GM12878 (cell line): ENCODE measurements at regions not wholly inside any gene's neighbourhood (a gene's known extent, or its start where the extent isn't known, plus 50 kb on each side); places are given as distances from the start of the nearest gene placed in this dataset.

Experiments used
- ATAC-seq: fragments of 200-7000 bp; cut with Tn5 transposase; 3 replicates; pipeline ENCODE4 v1.9.1; 2020; ENCODE audit warnings: mild to moderate bottlenecking, moderate library complexity
- BruUV-seq: library from RNA; stranded (reverse); fragments of 400-500 nt; replicated peaks from 2 replicates; lab custom pipeline; 2021; lab: Mats Ljungman, UMichigan
- CTCF ChIA-PET: fragments of 300-600 bp; sonication (Branson Sonifier 250); formaldehyde crosslinking; extraction: SDS; loops from one replicate; lab custom pipeline; 2021; ENCODE audit warnings: inconsistent platforms; lab: Yijun Ruan, JAX
- POLR2A ChIA-PET: fragments of 350-600 bp; formaldehyde crosslinking; extraction: SDS; loops from one replicate; lab custom pipeline; 2021; ENCODE audit warnings: inconsistent platforms; lab: Charles Lee
- RAD21 ChIA-PET: fragments of 300-600 bp; sonication (Branson Sonifier 250); formaldehyde crosslinking; loops from one replicate; lab custom pipeline; 2023; ENCODE audit warnings: antibody characterized with exemption; ENCODE audit not compliant: unreplicated experiment; lab: Charles Lee
- SMC1A ChIA-PET: fragments of 300-600 bp; sonication (Branson Sonifier 250); formaldehyde crosslinking; loops from one replicate; lab custom pipeline; 2023; ENCODE audit not compliant: unreplicated experiment, uncharacterized antibody; lab: Charles Lee
- DNase-seq: peaks from one replicate; pipeline ENCODE4 v3.0.0-alpha.2; 2011; ENCODE audit warnings: low read depth, low spot score
- FAIRE-seq: peaks from 3 replicates; lab custom pipeline; 2011; peaks lifted over from hg19 to GRCh38; lab: Jason Lieb, UNC
- H2AFZ ChIP-seq: 2 replicates; pipeline ENCODE4 v1.6.0; 2011; ENCODE audit warnings: low read depth, low read length, control low read depth; ENCODE audit not compliant: control insufficient read depth
- H3K27ac ChIP-seq: 2 replicates; pipeline ENCODE4 v1.5.1; 2011; ENCODE audit warnings: control low read depth; ENCODE audit not compliant: control insufficient read depth, insufficient read depth
- H3K27me3 ChIP-seq, 2 experiments: replicated peaks in 1 of 2; 2 replicates each; pipeline versions ENCODE4 v1.6.0 to v1.6.1; 2011; ENCODE audit warnings: low read length in 1 of 2; ENCODE audit not compliant: control insufficient read depth in 2 of 2, insufficient read depth in 2 of 2
- H3K36me3 ChIP-seq, 2 experiments: 2 replicates each; pipeline ENCODE4 v1.5.1; 2011; ENCODE audit warnings: low read length in 1 of 2; ENCODE audit not compliant: control insufficient read depth in 2 of 2, insufficient read depth in 2 of 2
- H3K4me1 ChIP-seq: 2 replicates; pipeline ENCODE4 v1.6.1; 2011; ENCODE audit warnings: mild to moderate bottlenecking, low read length, moderate library complexity, mixed read lengths; ENCODE audit not compliant: control insufficient read depth, insufficient read depth
- H3K4me2 ChIP-seq: 2 replicates; pipeline ENCODE4 v1.6.0; 2011; ENCODE audit warnings: control low read depth; ENCODE audit not compliant: control insufficient read depth, insufficient read depth
- H3K4me3 ChIP-seq: fragments of 200-600 bp; sonication (generic); 2 replicates; pipeline ENCODE4 v1.5.1; 2016
- H3K79me2 ChIP-seq: 2 replicates; pipeline ENCODE4 v1.6.0; 2011; ENCODE audit warnings: low read length; ENCODE audit not compliant: control insufficient read depth, insufficient read depth
- H3K9ac ChIP-seq: 2 replicates; pipeline ENCODE4 v1.8.0; 2011; ENCODE audit warnings: low read length, control low read depth, mixed read lengths; ENCODE audit not compliant: control insufficient read depth, insufficient read depth
- H3K9me3 ChIP-seq: replicated peaks from 3 replicates; pipeline ENCODE4 v1.5.1; 2011; ENCODE audit warnings: mild to moderate bottlenecking, low read length; ENCODE audit not compliant: control insufficient read depth, insufficient read depth
- H4K20me1 ChIP-seq: 2 replicates; pipeline ENCODE4 v1.6.0; 2011; ENCODE audit not compliant: control insufficient read depth, insufficient read depth
- EED ChIP-seq: sonication (generic); IDR thresholded peaks from 2 replicates; pipeline ENCODE4 v1.6.1; 2016; ENCODE audit warnings: antibody characterized with exemption, low read depth
- ZNF24 ChIP-seq: fragments of 450-650 bp; IDR thresholded peaks from 2 replicates; pipeline ENCODE4 v1.6.1; 2017; ENCODE audit warnings: antibody characterized with exemption, mild to moderate bottlenecking
- in situ Hi-C: fragments of 300-500 bp; cut with MboI; formaldehyde crosslinking; loops from 9 replicates; pipeline ENCODE4 v1.14.3; 2018; ENCODE audit warnings: mixed read lengths
- intact Hi-C: fragments of 100-400 bp; cut with micrococcal nuclease; formaldehyde crosslinking; loops from one replicate; pipeline ENCODE4 v1.14.2; 2022; ENCODE audit not compliant: unreplicated experiment
- TF ChIP-seq, protein P1 (sequence below): fragments of 450-650 bp; IDR thresholded peaks from 2 replicates; pipeline ENCODE4 v1.6.1; 2016; ENCODE audit warnings: mild to moderate bottlenecking
- TF ChIP-seq, protein P2 (sequence below): IDR thresholded peaks from 2 replicates; pipeline ENCODE4 v1.6.1; 2012; ENCODE audit warnings: mild to moderate bottlenecking, low read depth, low read length
- TF ChIP-seq, protein P3 (sequence below): fragments of 450-650 bp; conservative IDR thresholded peaks from 2 replicates; pipeline ENCODE4 v1.6.1; 2017; ENCODE audit warnings: mild to moderate bottlenecking, moderate library complexity
- TF ChIP-seq, protein P4 (sequence below): fragments of 450-650 bp; IDR thresholded peaks from 2 replicates; pipeline ENCODE4 v1.6.1; 2017; ENCODE audit warnings: mild to moderate bottlenecking, moderate library complexity

DNA sequence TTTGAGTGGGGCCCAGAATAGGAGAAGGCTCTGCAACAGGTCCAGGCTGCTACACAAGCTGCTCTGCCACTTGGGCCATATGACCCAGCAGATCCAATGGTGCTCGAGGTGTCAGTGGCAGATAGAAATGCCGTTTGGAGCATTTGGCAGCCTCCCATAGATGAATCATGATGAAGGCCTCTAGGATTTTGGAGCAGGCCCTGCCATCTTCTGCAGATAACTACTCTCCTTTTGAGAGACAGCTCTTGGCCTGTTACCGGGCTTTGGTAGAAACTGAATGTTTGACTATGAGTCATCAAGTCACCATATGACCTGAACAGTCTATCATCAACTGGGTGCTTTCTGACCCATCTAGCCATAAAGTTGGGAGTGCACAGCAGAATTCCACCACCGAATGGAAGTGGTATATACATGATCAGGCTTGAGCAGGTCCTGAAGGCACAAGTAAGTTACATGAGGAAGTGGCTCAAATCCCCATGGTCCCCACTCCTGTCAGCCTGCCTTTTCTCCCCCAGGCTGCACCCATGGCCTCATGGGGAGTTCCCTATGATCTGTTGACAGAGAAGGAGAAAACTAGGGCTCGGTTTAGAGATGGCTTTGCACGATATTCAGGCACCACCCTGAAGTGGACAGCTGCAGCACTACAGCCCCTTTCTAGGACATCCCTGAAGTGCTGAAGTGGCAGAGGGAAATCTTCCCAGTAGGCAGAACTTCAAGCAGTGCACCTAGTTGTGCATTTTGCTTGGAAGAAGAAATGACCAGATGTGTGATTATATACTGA lies 971.4 kb downstream of the MCTP2 start (continued):
- TF ChIP-seq, protein P1, sequence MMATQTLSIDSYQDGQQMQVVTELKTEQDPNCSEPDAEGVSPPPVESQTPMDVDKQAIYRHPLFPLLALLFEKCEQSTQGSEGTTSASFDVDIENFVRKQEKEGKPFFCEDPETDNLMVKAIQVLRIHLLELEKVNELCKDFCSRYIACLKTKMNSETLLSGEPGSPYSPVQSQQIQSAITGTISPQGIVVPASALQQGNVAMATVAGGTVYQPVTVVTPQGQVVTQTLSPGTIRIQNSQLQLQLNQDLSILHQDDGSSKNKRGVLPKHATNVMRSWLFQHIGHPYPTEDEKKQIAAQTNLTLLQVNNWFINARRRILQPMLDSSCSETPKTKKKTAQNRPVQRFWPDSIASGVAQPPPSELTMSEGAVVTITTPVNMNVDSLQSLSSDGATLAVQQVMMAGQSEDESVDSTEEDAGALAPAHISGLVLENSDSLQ = peak; percentile 36

DNA sequence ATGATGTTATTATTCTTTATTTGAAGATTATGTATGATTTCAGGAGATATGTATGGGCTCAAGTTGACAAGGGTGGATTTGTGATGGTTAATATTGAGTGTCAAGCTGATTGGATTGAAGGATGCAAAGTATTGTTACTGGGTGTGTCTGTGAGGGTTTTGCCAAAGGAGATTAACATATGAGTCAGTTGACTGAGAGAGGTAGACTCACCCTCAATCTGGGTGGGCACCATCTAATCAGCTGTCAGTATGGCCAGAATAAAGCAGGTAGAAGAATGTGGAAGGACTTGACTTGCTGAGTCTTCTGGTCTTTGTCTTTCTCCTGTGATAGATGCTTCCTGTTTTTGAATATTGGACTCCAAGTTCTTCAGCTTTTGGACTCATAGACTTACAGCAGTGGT lies 973.7 kb downstream of the MCTP2 start:
- ChIA-PET CTCF (no interaction called here), POLR2A (no interaction called here), SMC1A (no interaction called here), RAD21 (no interaction called here)
- Histone ChIP-seq H3K4me2 (no peak overlapping the region), H4K20me1 (no peaks in the 10 kb centered on the region), H3K27me3 (no peaks in the 10 kb centered on the region), H3K4me1 (no peaks in the 10 kb centered on the region), H3K9ac (no peak overlapping the region), H2AFZ (no peak overlapping the region), H3K9me3 (no peaks in the 10 kb centered on the region; the same call in 2 of the 3 replicates), H3K27ac (no peak overlapping the region), H3K79me2 (no peaks in the 10 kb centered on the region), H3K36me3 (no peaks in the 10 kb centered on the region), H3K4me3 (no peak overlapping the region)
- no peak for FAIRE-seq
- ATAC-seq = no peak
- intact Hi-C loops = no loop called here
- TF ChIP-seq, protein P2, sequence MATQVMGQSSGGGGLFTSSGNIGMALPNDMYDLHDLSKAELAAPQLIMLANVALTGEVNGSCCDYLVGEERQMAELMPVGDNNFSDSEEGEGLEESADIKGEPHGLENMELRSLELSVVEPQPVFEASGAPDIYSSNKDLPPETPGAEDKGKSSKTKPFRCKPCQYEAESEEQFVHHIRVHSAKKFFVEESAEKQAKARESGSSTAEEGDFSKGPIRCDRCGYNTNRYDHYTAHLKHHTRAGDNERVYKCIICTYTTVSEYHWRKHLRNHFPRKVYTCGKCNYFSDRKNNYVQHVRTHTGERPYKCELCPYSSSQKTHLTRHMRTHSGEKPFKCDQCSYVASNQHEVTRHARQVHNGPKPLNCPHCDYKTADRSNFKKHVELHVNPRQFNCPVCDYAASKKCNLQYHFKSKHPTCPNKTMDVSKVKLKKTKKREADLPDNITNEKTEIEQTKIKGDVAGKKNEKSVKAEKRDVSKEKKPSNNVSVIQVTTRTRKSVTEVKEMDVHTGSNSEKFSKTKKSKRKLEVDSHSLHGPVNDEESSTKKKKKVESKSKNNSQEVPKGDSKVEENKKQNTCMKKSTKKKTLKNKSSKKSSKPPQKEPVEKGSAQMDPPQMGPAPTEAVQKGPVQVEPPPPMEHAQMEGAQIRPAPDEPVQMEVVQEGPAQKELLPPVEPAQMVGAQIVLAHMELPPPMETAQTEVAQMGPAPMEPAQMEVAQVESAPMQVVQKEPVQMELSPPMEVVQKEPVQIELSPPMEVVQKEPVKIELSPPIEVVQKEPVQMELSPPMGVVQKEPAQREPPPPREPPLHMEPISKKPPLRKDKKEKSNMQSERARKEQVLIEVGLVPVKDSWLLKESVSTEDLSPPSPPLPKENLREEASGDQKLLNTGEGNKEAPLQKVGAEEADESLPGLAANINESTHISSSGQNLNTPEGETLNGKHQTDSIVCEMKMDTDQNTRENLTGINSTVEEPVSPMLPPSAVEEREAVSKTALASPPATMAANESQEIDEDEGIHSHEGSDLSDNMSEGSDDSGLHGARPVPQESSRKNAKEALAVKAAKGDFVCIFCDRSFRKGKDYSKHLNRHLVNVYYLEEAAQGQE = no peak
- TF ChIP-seq, protein P3, sequence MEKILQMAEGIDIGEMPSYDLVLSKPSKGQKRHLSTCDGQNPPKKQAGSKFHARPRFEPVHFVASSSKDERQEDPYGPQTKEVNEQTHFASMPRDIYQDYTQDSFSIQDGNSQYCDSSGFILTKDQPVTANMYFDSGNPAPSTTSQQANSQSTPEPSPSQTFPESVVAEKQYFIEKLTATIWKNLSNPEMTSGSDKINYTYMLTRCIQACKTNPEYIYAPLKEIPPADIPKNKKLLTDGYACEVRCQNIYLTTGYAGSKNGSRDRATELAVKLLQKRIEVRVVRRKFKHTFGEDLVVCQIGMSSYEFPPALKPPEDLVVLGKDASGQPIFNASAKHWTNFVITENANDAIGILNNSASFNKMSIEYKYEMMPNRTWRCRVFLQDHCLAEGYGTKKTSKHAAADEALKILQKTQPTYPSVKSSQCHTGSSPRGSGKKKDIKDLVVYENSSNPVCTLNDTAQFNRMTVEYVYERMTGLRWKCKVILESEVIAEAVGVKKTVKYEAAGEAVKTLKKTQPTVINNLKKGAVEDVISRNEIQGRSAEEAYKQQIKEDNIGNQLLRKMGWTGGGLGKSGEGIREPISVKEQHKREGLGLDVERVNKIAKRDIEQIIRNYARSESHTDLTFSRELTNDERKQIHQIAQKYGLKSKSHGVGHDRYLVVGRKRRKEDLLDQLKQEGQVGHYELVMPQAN = no peak
- TF ChIP-seq ZNF24 = no peak
- TF ChIP-seq, protein P4, sequence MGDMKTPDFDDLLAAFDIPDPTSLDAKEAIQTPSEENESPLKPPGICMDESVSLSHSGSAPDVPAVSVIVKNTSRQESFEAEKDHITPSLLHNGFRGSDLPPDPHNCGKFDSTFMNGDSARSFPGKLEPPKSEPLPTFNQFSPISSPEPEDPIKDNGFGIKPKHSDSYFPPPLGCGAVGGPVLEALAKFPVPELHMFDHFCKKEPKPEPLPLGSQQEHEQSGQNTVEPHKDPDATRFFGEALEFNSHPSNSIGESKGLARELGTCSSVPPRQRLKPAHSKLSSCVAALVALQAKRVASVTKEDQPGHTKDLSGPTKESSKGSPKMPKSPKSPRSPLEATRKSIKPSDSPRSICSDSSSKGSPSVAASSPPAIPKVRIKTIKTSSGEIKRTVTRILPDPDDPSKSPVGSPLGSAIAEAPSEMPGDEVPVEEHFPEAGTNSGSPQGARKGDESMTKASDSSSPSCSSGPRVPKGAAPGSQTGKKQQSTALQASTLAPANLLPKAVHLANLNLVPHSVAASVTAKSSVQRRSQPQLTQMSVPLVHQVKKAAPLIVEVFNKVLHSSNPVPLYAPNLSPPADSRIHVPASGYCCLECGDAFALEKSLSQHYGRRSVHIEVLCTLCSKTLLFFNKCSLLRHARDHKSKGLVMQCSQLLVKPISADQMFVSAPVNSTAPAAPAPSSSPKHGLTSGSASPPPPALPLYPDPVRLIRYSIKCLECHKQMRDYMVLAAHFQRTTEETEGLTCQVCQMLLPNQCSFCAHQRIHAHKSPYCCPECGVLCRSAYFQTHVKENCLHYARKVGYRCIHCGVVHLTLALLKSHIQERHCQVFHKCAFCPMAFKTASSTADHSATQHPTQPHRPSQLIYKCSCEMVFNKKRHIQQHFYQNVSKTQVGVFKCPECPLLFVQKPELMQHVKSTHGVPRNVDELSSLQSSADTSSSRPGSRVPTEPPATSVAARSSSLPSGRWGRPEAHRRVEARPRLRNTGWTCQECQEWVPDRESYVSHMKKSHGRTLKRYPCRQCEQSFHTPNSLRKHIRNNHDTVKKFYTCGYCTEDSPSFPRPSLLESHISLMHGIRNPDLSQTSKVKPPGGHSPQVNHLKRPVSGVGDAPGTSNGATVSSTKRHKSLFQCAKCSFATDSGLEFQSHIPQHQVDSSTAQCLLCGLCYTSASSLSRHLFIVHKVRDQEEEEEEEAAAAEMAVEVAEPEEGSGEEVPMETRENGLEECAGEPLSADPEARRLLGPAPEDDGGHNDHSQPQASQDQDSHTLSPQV = no peak
- no peak for TF ChIP-seq EED
- no TSS peak for BruUV-seq
- DNase-seq = no peak
- in situ Hi-C loops = no loop called here
